Loucy (cell line): ENCODE measurements at regions not wholly inside any gene's neighbourhood (a gene's known extent, or its start where the extent isn't known, plus 50 kb on each side); places are given as distances from the start of the nearest gene placed in this dataset.

Source experiments
- EZH2phosphoT487 ChIP-seq: fragments of 200-600 bp; IDR thresholded peaks from 2 replicates; pipeline ENCODE4 v1.6.1; 2018; ENCODE audit warnings: antibody characterized with exemption, mild to moderate bottlenecking, moderate library complexity, borderline replicate concordance
- TF ChIP-seq, protein P1 (sequence below): fragments of 200-600 bp; sonication (generic); conservative IDR thresholded peaks from 2 replicates; pipeline ENCODE4 v1.5.1; 2014; ENCODE audit warnings: mild to moderate bottlenecking, antibody characterized with exemption, low read length

DNA sequence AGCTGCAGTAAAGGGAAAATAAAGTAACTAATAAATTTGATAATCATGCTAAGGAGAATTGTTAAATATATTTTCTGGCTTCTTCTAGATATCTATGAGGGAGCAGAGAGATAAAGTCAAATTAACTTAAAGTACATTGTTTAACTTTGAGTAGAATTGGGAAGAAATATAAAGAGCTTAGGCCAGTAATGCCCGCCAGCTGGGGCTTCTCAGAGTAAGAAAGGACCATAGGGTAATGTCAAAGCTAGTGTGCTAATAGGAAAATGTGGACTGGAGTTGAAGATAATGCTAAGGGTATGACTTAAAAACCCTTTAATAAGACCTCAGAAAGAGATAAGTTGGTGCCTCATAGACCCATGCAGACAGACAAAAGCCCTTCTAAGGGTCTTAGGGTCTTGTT, 411.6 kb upstream of the ANO3 start:
- TF ChIP-seq, protein P1, sequence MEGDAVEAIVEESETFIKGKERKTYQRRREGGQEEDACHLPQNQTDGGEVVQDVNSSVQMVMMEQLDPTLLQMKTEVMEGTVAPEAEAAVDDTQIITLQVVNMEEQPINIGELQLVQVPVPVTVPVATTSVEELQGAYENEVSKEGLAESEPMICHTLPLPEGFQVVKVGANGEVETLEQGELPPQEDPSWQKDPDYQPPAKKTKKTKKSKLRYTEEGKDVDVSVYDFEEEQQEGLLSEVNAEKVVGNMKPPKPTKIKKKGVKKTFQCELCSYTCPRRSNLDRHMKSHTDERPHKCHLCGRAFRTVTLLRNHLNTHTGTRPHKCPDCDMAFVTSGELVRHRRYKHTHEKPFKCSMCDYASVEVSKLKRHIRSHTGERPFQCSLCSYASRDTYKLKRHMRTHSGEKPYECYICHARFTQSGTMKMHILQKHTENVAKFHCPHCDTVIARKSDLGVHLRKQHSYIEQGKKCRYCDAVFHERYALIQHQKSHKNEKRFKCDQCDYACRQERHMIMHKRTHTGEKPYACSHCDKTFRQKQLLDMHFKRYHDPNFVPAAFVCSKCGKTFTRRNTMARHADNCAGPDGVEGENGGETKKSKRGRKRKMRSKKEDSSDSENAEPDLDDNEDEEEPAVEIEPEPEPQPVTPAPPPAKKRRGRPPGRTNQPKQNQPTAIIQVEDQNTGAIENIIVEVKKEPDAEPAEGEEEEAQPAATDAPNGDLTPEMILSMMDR, result no peak
- no peak for TF ChIP-seq EZH2phosphoT487
